ENCODE measurements at regions not wholly inside any gene's neighbourhood (a gene's known extent, or its start where the extent isn't known, plus 50 kb on each side); places are given as distances from the start of the nearest gene placed in this dataset.

- no peak for TF ChIP-seq CTCF (IDR thresholded peaks at IDR 0.05)
- TF ChIP-seq POLR2A (IDR thresholded peaks at IDR 0.05), result no peak
Observed at GRCh38 chr3:78244136-78244535, 1204.2 kb downstream of the ROBO2 start.

All from testis (tissue), 2 donors.